Mucosa of descending colon (tissue), 3 donors: ENCODE measurements at regions not wholly inside any gene's neighbourhood (a gene's known extent, or its start where the extent isn't known, plus 50 kb on each side); places are given as distances from the start of the nearest gene placed in this dataset.

Source experiments
- ATAC-seq: fragments of 200-7000 bp; cut with Tn5 transposase; one replicate; pipeline ENCODE4 v1.9.1; 2020; ENCODE audit warnings: mild to moderate bottlenecking, moderate library complexity
- DNase-seq, 3 donors: peaks; one replicate each; pipeline ENCODE4 v3.0.0-alpha.2; 2020
- H3K36me3 ChIP-seq: fragments of 200-600 bp; one replicate; pipeline ENCODE4 v1.8.0; 2021; ENCODE audit warnings: low read depth, mild to moderate bottlenecking
- H3K4me1 ChIP-seq: fragments of 200-600 bp; one replicate; pipeline ENCODE4 v1.8.0; 2021; ENCODE audit warnings: low read depth, mild to moderate bottlenecking
- H3K4me3 ChIP-seq: fragments of 200-600 bp; one replicate; pipeline ENCODE4 v1.8.0; 2021; ENCODE audit warnings: mild to moderate bottlenecking
- H3K9me3 ChIP-seq: fragments of 200-600 bp; one replicate; pipeline ENCODE4 v1.8.0; 2021; ENCODE audit warnings: mild to moderate bottlenecking
- CTCF ChIP-seq: fragments of 200-600 bp; IDR thresholded peaks from one replicate; pipeline ENCODE4 v1.8.0; 2022; ENCODE audit warnings: antibody characterized with exemption, mild to moderate bottlenecking
- intact Hi-C, 2 donors: fragments of 100-400 bp; cut with DNase I in 1 of 2; cut with micrococcal nuclease in 1 of 2; formaldehyde crosslinking; loops; one replicate each; pipeline versions ENCODE4 v1.11.0 to v1.11.1; 2022; cut with DNase I, micrococcal nuclease
- donor health status: DM: no; HTN: no; CAD: no; lungs with moderate emphysema.
- donor health status: DM: no; HTN: no; CAD: no.
- donor health status: DM: no; HTN: yes; CAD: no.

DNA sequence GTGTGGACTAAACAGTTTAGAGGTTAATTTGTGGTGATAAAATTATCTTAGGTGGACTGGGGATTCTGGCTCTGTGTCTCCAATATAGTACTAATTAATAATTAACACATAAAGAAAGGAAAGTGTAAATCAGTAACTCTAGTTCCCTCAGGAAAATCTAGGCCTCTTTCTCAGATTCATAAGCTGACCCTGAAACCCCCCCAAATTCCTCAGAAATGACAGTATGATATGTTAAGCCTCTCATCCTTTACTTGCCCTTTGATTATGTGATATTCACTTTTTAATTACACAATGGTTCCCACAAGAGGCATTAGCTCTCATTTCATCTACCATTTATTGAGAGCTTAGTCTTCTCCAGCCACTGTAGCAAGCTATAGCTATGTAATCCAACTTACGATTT lies 636.2 kb upstream of the SEMA6A start:
- DNase-seq = no peak
- intact Hi-C loops = no loop called here
- Histone ChIP-seq H3K4me1 (no peaks in the 10 kb centered on the region), H3K4me3 (no peak overlapping the region), H3K9me3 (no peaks in the 10 kb centered on the region), H3K36me3 (no peaks in the 10 kb centered on the region)
- ATAC-seq = no peak
- no peak for TF ChIP-seq CTCF

GRCh38 chr5:117209479-117209878 lies 634.9 kb upstream of the SEMA6A start:
- Histone ChIP-seq H3K36me3 (no peaks in the 10 kb centered on the region), H3K4me3 (no peak overlapping the region), H3K4me1 (no peaks in the 10 kb centered on the region), H3K9me3 (no peaks in the 10 kb centered on the region)
- no peak for TF ChIP-seq CTCF
- intact Hi-C loops = no loop called here
- no peak for DNase-seq
- no peak for ATAC-seq

DNA sequence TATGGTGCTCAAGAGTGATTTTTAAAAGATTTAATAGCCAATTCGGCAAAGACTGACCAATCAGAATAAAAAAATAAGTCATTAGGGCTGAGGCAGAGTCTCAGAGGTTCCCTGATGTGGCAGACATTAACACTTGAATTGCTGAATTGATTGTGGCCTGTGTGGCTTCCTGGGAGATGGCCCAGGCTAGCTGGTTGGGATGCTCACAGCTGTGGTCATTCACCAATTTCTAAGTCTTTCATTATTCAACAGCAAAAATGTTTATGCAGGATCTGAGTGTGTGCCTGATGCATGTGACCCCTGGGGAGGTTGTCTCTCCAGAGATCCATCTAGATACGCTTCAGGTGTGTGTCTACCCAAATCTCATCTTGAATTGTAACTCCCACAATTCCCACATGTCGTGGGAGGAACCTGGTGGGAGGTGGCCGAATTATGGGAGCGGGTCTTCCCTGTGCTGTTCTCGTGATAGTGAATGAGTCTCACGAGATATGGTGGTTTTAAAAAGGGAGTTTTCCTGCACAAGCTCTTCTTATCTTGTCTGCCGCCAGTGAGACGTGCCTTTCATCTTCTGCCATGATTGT lies 632.6 kb upstream of the SEMA6A start:
- no peak for ATAC-seq

GRCh38 chr5:117205894-117206293 lies 631.3 kb upstream of the SEMA6A start:
- no peaks in the 10 kb centered on the region for H3K36me3 ChIP-seq
- DNase-seq (no peak), ATAC-seq (no peak)
- intact Hi-C loops = no loop called here
- no peak overlapping the region for H3K4me3 ChIP-seq
- no peaks in the 10 kb centered on the region for H3K9me3 ChIP-seq
- no peaks in the 10 kb centered on the region for H3K4me1 ChIP-seq
- no peak for TF ChIP-seq CTCF

More for the DNA sequence above, 632.6 kb upstream of the SEMA6A start:
- intact Hi-C loops = no loop called here
- no peaks in the 10 kb centered on the region for H3K9me3 ChIP-seq
- no peak overlapping the region for H3K4me3 ChIP-seq
- no peak for DNase-seq
- no peaks in the 10 kb centered on the region for H3K36me3 ChIP-seq
- no peak for TF ChIP-seq CTCF
- H3K4me1 ChIP-seq = no peaks in the 10 kb centered on the region

GRCh38 chr5:117204926-117205869 lies 630.6 kb upstream of the SEMA6A start:
- no peak for ATAC-seq
- intact Hi-C loops = no loop called here
- no peak for TF ChIP-seq CTCF
- no peaks in the 10 kb centered on the region for H3K36me3 ChIP-seq
- no peak overlapping the region for H3K4me3 ChIP-seq
- no peak for DNase-seq
- no peaks in the 10 kb centered on the region for H3K4me1 ChIP-seq
- H3K9me3 ChIP-seq = no peaks in the 10 kb centered on the region
